ENCODE measurements at regions not wholly inside any gene's neighbourhood (a gene's known extent, or its start where the extent isn't known, plus 50 kb on each side); places are given as distances from the start of the nearest gene placed in this dataset.

GRCh38 chr16:5416013-5416412 lies 318.4 kb upstream of the EEF2KMT start:
- no peak for DNase-seq (ENCODE audit: low spot score)
- TF ChIP-seq, protein P1, sequence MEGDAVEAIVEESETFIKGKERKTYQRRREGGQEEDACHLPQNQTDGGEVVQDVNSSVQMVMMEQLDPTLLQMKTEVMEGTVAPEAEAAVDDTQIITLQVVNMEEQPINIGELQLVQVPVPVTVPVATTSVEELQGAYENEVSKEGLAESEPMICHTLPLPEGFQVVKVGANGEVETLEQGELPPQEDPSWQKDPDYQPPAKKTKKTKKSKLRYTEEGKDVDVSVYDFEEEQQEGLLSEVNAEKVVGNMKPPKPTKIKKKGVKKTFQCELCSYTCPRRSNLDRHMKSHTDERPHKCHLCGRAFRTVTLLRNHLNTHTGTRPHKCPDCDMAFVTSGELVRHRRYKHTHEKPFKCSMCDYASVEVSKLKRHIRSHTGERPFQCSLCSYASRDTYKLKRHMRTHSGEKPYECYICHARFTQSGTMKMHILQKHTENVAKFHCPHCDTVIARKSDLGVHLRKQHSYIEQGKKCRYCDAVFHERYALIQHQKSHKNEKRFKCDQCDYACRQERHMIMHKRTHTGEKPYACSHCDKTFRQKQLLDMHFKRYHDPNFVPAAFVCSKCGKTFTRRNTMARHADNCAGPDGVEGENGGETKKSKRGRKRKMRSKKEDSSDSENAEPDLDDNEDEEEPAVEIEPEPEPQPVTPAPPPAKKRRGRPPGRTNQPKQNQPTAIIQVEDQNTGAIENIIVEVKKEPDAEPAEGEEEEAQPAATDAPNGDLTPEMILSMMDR (IDR thresholded peaks at IDR 0.05; ENCODE audit: extremely low read depth, missing control alignments) = no peak

DNA sequence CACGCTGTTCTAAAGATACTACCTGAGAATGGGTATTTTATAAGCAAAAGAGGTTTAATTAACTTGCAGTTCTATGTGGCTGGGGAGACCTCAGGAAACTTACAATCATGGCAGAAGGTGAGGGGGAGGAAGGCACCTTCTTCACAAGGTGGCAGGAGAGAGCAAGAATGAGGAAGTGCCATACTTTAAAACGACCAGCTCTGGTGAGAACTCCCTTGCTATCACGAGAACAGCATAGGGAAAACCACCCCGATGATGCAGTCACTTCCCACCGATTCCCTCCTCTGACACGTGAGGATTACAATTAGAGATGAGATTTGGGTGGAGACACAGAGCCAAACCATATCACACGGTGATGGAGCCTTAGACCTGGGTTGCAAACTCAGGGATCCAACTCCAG lies 317.5 kb upstream of the EEF2KMT start:
- no peak for DNase-seq (ENCODE audit: low spot score)
- TF ChIP-seq, protein P1 (IDR thresholded peaks at IDR 0.05; ENCODE audit: extremely low read depth, missing control alignments) = no peak

DNA sequence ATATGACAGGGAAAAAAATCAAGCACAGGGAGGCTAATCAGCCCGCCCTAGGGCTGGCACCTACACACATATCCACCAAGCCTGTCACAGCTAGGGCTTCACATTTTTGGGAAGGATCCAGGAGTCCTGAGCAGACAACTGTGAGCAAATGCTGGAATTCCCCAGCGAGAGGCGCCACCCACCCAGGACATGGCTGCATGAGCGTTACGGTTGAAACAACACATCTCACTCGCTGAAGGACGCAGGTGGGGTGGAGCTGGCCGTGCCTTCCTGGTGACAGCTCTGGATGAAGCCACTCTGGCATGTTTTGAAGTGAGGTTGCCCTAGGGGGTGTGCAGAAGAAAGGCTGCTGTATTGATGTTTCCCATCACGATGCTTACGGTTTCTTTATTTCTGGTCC lies 315.1 kb upstream of the EEF2KMT start:
- TF ChIP-seq, protein P1 (IDR thresholded peaks at IDR 0.05; ENCODE audit: extremely low read depth, missing control alignments) = no peak
- no peak for DNase-seq (ENCODE audit: low spot score)

DNA sequence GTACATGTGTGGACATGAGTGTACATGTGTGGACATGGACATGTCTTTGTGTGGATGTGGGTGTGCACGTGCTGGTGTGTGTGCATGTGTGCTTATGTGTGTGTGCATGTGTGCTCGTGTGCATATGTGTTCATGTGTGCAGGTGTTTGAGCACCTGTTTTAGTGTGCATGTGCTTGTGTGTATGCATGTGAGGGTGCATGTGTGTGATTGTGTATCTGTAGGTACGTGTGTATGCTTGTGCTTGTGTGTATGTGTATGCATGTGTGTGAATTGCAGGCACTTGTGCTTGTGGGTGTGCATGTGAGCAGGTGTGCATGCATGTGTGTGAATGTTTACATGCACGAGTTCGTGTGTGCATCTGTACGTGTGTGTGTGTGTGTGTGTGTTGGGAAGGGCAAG lies 300.6 kb upstream of the EEF2KMT start:
- TF ChIP-seq, protein P1 (IDR thresholded peaks at IDR 0.05; ENCODE audit: extremely low read depth, missing control alignments) = no peak
- no peak for DNase-seq (ENCODE audit: low spot score)

GRCh38 chr16:5396880-5397279 lies 299.3 kb upstream of the EEF2KMT start:
- no peak for DNase-seq (ENCODE audit: low spot score)
- TF ChIP-seq, protein P1 (IDR thresholded peaks at IDR 0.05; ENCODE audit: extremely low read depth, missing control alignments) = no peak

- TF ChIP-seq, protein P1 (IDR thresholded peaks at IDR 0.05; ENCODE audit: extremely low read depth, missing control alignments) = no peak
These were observed 295.5 kb upstream of the EEF2KMT start for GRCh38 chr16:5393070-5393469.

GRCh38 chr16:5386989-5387388 lies 289.4 kb upstream of the EEF2KMT start:
- DNase-seq (ENCODE audit: low spot score) = no peak
- TF ChIP-seq, protein P1 (IDR thresholded peaks at IDR 0.05; ENCODE audit: extremely low read depth, missing control alignments) = no peak

More at GRCh38 chr16:5393070-5393469, 295.5 kb upstream of the EEF2KMT start:
- no peak for DNase-seq (ENCODE audit: low spot score)

All from GM20000 (cell line).